Endothelial cell of umbilical vein (primary cell): ENCODE measurements at regions not wholly inside any gene's neighbourhood (a gene's known extent, or its start where the extent isn't known, plus 50 kb on each side); places are given as distances from the start of the nearest gene placed in this dataset.

Source experiments
- BruUV-seq: library from RNA; stranded (reverse); fragments of 400-500 nt; replicated peaks from 2 replicates; lab custom pipeline; 2021; lab: Mats Ljungman, UMichigan
- CTCF ChIA-PET: fragments of 300-600, 350-600 bp; sonication (Branson Sonifier 250); formaldehyde crosslinking; loops from one replicate; lab custom pipeline; 2021; ENCODE audit warnings: antibody characterized with exemption, inconsistent platforms; lab: Charles Lee
- POLR2A ChIA-PET: fragments of 300-600, 350-600 bp; sonication (Branson Sonifier 250); formaldehyde crosslinking; loops from one replicate; lab custom pipeline; 2021; ENCODE audit warnings: antibody characterized with exemption, inconsistent platforms; lab: Charles Lee
- DNase-seq: peaks from one replicate; pipeline ENCODE4 v3.0.0-alpha.2; 2011; ENCODE audit warnings: low read depth, low spot score
- FAIRE-seq: peaks from 2 replicates; lab custom pipeline; 2011; peaks lifted over from hg19 to GRCh38; lab: Jason Lieb, UNC
- H2AFZ ChIP-seq: 2 replicates; pipeline ENCODE4 v1.6.0; 2012; ENCODE audit warnings: low read depth, low read length, control low read depth, inconsistent platforms
- H3K27ac ChIP-seq: 2 replicates; pipeline ENCODE4 v1.5.1; 2011; ENCODE audit warnings: low read depth, mild to moderate bottlenecking, control low read depth, low read length, moderate library complexity; ENCODE audit not compliant: insufficient read depth
- H3K27me3 ChIP-seq, 2 experiments: 2 replicates each; pipeline versions ENCODE4 v1.6.0 to v1.6.1; 2011; ENCODE audit warnings: low read length in 2 of 2, mixed read lengths in 1 of 2; ENCODE audit not compliant: control insufficient read depth in 2 of 2, insufficient read depth in 2 of 2
- H3K36me3 ChIP-seq, 2 experiments: 2 replicates in 1 of 2; 3 replicates in 1 of 2; pipeline ENCODE4 v1.5.1; 2011; ENCODE audit warnings: low read length in 2 of 2, mild to moderate bottlenecking in 1 of 2, moderate library complexity in 1 of 2; ENCODE audit not compliant: control insufficient read depth in 2 of 2, insufficient read depth in 2 of 2; ENCODE audit errors: extremely low read depth in 1 of 2
- H3K4me1 ChIP-seq: 3 replicates; pipeline ENCODE4 v1.5.1; 2011; ENCODE audit warnings: mild to moderate bottlenecking, low read length; ENCODE audit not compliant: control insufficient read depth, insufficient read depth; ENCODE audit errors: extremely low read depth
- H3K4me2 ChIP-seq: 2 replicates; pipeline ENCODE4 v1.6.1; 2011; ENCODE audit warnings: low read length, control low read depth, mixed read lengths; ENCODE audit not compliant: insufficient read depth
- H3K4me3 ChIP-seq, 3 experiments: fragments of 200-600 bp in 1 of 3; sonication (generic), shearing (Covaris generic) in 1 of 3; replicated peaks in 1 of 3; 2 replicates each; pipeline ENCODE4 v1.5.1; 2011 to 2016; ENCODE audit warnings: control low read depth in 3 of 3, low read length in 3 of 3, mild to moderate bottlenecking in 2 of 3, inconsistent platforms in 1 of 3, low read depth in 1 of 3, moderate library complexity in 1 of 3; ENCODE audit not compliant: insufficient read depth in 1 of 3
- H3K79me2 ChIP-seq: 2 replicates; pipeline ENCODE4 v1.6.0; 2012; ENCODE audit warnings: low read length, inconsistent platforms; ENCODE audit not compliant: control insufficient read depth, insufficient read depth
- H3K9ac ChIP-seq: replicated peaks from 2 replicates; pipeline ENCODE3; 2011; ENCODE audit warnings: low read length, control low read depth; ENCODE audit not compliant: insufficient read depth; ENCODE audit errors: extremely low read depth
- H3K9me1 ChIP-seq: replicated peaks from 3 replicates; pipeline ENCODE4 v1.6.0; 2011; ENCODE audit warnings: mild to moderate bottlenecking, low read length; ENCODE audit not compliant: control insufficient read depth, insufficient read depth; ENCODE audit errors: extremely low read depth
- H3K9me3 ChIP-seq: replicated peaks from 2 replicates; pipeline ENCODE4 v1.5.1; 2012; ENCODE audit warnings: low read length, inconsistent platforms; ENCODE audit not compliant: control insufficient read depth, insufficient read depth
- H4K20me1 ChIP-seq: replicated peaks from 2 replicates; pipeline ENCODE3; 2011; ENCODE audit warnings: mild to moderate bottlenecking, low read length; ENCODE audit not compliant: control insufficient read depth, insufficient read depth; ENCODE audit errors: extremely low read depth
- CTCF ChIP-seq, 2 donors: IDR thresholded peaks; 1 replicate in 1 of 2; 2 replicates in 1 of 2; pipeline ENCODE4 v1.5.1; 2011; ENCODE audit warnings: low read length in 2 of 2, mild to moderate bottlenecking in 2 of 2, moderate library complexity in 2 of 2, control low read depth in 1 of 2, inconsistent platforms in 1 of 2, low read depth in 1 of 2; ENCODE audit not compliant: insufficient read depth in 1 of 2; ENCODE audit errors: extremely low read depth in 1 of 2
- EZH2 ChIP-seq: IDR thresholded peaks from 2 replicates; pipeline ENCODE4 v1.6.1; 2012; ENCODE audit warnings: borderline replicate concordance, low read depth, mild to moderate bottlenecking, moderate library complexity, low read length, inconsistent platforms; ENCODE audit not compliant: severe bottlenecking
- FOS ChIP-seq: IDR thresholded peaks from 2 replicates; pipeline ENCODE4 v1.6.1; 2011; ENCODE audit warnings: mild to moderate bottlenecking, low read length, moderate library complexity, borderline replicate concordance; ENCODE audit not compliant: insufficient read depth
- GATA2 ChIP-seq: IDR thresholded peaks from 2 replicates; pipeline ENCODE4 v1.7.0; 2011; ENCODE audit warnings: low read depth, mild to moderate bottlenecking, moderate library complexity, mixed read lengths, low read length; ENCODE audit not compliant: insufficient read length, insufficient read depth
- JUN ChIP-seq: IDR thresholded peaks from 2 replicates; pipeline ENCODE4 v1.6.1; 2011; ENCODE audit warnings: borderline replicate concordance, low read depth; ENCODE audit not compliant: insufficient read length, insufficient read depth
- MAX ChIP-seq: IDR thresholded peaks from 2 replicates; pipeline ENCODE4 v1.6.1; 2011; ENCODE audit not compliant: insufficient read depth, insufficient read length
- MYC ChIP-seq: IDR thresholded peaks from one replicate; pipeline ENCODE4 v1.6.1; 2011; ENCODE audit warnings: mild to moderate bottlenecking, low read depth, low read length
- POLR2A ChIP-seq: IDR thresholded peaks from 2 replicates; pipeline ENCODE4 v1.6.1; 2012; ENCODE audit warnings: low read depth, mild to moderate bottlenecking, control low read depth, low read length
- POLR2AphosphoS5 ChIP-seq: IDR thresholded peaks from 2 replicates; pipeline ENCODE4 v1.6.1; 2012; ENCODE audit warnings: low read depth, mild to moderate bottlenecking, control low read depth, low read length, moderate library complexity; ENCODE audit not compliant: insufficient read depth
- dilution Hi-C: fragments of 300-500 bp; cut with MboI; formaldehyde crosslinking; loops from one replicate; pipeline ENCODE4 v1.15.0; 2019; ENCODE audit warnings: low sequenced_read_pairs; ENCODE audit not compliant: extremely low pct_ligation_motif_present
- intact Hi-C: fragments of 100-400 bp; cut with micrococcal nuclease; formaldehyde crosslinking; loops from one replicate; pipeline ENCODE4 v1.10.0; 2022

GRCh38 chrX:131397891-131398290 lies 108.8 kb upstream of the IGSF1 start:
- dilution Hi-C loops (no loop called here), intact Hi-C loops (no loop called here)
- H3K9ac ChIP-seq = no peak overlapping the region
- no peaks in the 10 kb centered on the region for H4K20me1 ChIP-seq
- H3K79me2 ChIP-seq = no peaks in the 10 kb centered on the region
- H3K36me3 ChIP-seq = no peaks in the 10 kb centered on the region
- no peaks in the 10 kb centered on the region for H3K4me1 ChIP-seq
- H3K9me3 ChIP-seq = no peaks in the 10 kb centered on the region
- DNase-seq = no peak
- FAIRE-seq = no peak
- H3K27me3 ChIP-seq = no peaks in the 10 kb centered on the region
- no peak for TF ChIP-seq POLR2AphosphoS5
- TF ChIP-seq EZH2 = no peak
- no peak for TF ChIP-seq CTCF (IDR thresholded peaks at IDR 0.05; ENCODE audit: extremely low read depth in 1 of 2, insufficient read depth in 1 of 2, low read depth in 1 of 2, low read length in 2 of 2)
- TF ChIP-seq GATA2 = no peak
- no peak for TF ChIP-seq FOS
- TF ChIP-seq JUN = no peak
- TF ChIP-seq POLR2A = no peak
- no peak for TF ChIP-seq MYC
- TF ChIP-seq MAX = no peak
- BruUV-seq = no TSS peak
- H3K4me3 ChIP-seq = no peak overlapping the region
- no peak overlapping the region for H3K4me2 ChIP-seq
- CTCF ChIA-PET = no interaction called here
- H2AFZ ChIP-seq = no peak overlapping the region
- H3K9me1 ChIP-seq = no peaks in the 10 kb centered on the region
- H3K27ac ChIP-seq = no peak overlapping the region
- POLR2A ChIA-PET = no interaction called here
